C1 segment of cervical spinal cord (tissue), 14 donors: ENCODE measurements at regions not wholly inside any gene's neighbourhood (a gene's known extent, or its start where the extent isn't known, plus 50 kb on each side); places are given as distances from the start of the nearest gene placed in this dataset.
"Not testable (repeated sequence)": the region's sequence is repeated elsewhere in the genome, so short reads cannot be mapped to it uniquely, and the experiment has no call there.

Experiments
- DNase-seq, 14 donors: peaks; one replicate each; lab custom pipeline; 2025; lab: John Stamatoyannopoulos, UW

DNA sequence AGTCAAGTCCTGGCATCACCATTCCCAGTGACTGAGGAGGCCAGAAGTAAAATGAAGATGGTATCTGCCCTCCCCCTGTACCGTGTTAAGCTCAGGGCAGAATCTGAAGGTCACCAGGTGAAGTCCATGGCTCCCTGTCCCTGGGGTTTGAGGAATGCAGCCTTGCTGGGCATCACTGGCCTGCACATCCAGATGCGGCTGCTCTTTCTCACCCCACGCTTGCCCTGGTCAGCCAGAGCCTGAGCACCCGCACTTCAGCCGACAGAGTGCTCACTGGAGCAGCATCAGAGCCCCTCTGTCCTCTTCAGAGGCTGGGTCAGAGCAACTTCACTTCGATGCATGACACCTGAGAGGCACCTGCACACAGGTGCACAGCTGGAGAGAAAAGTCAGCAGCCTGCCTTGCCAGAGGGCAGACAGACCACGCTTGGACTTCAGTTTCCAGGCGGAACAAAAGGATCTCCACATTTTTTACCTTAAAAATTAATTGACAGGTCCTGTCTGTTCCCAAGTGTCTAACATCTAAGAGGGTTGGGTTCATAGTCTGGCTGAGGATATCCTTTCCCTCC is 267.3 kb downstream of the ANAPC1 start:
- DNase-seq: no peak

DNA sequence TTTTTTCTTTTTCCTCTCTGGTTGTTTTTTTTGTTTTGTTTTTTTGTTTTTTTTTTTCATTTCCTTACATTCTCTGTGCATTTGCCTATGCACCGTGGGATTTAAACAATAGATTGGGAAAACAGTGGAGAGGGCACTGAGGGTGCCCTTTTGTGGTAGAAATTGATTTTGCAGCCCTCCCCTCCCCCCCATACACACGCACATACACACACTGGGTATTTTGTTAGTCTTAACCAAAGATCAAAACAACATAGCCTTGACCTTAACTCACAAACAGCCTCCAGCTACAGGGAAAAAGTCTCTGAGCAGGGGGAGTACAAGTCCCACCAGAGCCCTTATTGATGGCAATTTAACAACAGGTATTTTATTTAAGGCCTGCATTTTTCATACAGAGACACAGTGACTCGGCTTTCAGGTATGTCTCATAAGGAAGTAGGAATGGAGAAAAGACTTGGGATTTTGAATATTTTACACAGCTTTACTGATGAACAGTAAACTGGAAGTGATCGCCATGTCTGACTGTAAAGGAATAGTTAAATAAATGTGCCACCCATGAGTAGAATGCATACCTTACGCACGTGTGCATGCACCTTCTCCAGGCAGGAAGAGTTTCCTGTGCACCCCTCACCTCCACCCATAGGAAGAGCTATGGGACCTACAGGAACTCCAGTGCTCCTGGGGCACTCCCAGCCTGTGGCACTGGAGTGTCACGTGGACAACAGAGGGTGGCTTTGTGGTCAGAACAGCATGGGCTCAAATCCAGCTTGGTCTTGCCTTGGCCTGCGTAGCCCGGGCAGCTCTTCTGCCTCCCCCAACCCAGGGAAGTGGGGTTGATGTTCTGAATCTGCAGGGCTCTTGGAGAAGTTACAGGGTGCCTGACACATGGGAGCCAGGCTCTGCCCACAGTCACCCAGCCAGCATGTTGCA is 266.4 kb downstream of the ANAPC1 start:
- peak in 3 of 14 donors; percentile 1 to 5 (median 1) for DNase-seq

DNA sequence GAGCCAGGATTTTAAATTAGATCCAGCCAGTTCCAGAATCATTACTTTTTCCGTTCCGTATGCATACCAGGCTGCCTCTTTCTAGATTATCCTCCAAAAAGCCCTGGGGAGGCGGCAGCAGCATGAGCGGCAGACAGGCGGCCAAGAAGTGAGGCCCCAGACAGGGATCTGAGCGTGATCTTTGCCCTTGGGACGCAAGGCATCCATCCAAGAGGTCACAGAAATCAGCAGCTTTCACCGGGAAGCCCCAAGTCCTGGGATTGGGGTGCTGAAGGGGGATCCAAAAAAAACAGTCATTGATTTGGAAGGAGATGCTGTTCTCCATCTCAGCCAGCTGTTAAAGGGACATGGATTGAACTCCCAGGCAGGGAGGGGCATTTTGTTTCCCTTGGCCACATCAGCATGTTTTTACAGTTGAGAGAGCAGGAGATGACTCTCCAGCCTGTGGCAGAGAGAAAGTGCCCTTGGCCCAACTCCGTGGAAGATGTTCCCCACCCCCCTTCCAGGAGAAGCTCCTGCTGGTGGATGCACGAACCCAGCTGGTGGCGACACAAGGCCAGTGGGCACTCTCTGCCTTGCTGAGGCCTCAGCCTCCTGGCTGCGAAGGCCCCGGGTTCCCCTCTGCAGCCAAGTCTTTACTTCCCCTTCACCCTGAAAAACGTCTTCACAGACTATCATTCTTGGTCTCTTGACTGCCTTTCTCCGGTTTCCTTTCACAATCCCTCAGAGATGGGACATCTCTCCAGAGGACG is 265.6 kb downstream of the ANAPC1 start:
- no peak for DNase-seq

DNA sequence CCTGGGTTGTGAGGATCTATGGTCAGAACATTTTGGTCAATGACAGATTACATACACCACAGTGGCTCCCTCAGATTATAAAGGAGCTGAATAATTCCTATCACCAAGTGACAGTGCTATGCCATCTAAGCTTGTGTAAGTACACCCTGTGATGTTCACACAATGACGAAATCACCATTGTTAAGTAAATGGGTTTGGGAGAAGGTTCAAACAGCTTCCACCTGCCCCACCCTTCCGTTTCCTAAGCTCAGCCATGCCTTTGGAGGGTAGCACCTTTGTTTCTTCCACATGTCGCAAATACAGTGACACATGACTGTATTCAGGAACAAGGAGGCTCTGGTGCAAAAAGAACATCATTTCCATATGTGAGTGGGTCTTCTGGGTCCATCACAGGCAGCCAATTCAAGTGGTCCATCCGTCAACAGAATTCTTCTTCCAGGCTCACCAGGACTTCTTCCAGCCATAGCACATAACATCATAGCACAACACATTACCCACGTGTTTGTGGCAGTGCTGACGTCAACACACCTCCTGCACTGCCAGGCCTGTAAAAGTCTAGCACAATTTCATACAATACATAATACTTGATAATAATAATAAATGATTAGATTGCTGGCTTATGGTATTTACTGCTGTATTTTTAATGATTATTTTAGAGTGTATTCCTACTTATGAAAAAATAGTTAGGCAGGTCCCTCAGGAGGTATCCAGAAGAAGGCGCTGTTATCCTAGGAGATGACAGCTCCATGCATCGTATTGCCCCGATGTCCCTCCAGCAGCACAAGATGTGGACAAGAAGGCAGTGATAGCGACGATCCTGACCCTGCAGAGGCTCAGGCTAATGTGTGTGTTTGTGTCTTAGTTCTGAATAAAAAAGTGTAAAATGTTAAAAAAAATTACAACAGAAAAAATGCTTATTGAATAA is 264.8 kb downstream of the ANAPC1 start:
- DNase-seq: no peak

DNA sequence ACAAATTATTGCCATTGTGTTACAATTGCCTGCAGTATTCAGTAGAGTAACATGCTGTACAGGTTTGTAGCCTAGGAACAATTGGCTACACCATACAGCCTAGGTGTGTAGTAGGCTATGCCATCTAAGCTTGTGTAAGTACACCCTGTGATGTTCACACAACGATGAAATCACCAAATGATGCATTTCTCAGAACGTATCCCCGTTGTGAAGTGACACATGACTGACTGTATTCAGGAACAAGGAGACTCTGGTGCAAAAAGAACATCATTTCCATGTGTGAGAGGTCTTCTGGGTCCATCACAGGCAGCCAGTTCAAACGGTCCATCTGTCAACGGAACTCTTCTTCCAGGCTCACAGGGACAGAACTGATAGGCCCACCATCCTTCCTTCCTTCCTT is 263.7 kb downstream of the ANAPC1 start:
- no peak for DNase-seq

DNA sequence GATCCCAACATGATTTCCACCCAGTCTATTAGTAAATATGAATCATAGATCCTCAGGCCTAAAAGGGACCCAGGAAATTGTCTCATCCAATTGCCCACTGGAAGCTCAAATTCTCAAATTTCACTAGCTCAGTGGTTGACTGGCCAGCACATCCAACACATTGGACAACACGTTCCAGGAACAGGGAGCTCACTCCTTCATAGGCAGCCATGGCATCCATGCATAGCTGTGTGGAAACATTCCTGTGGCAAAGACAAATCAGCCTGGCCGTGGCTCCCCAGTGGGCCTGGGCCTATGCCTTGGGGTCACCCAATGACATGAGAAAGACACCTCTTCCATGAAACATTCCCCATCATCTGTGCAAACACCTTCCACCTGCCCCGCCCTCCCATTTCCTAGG is 261.1 kb downstream of the ANAPC1 start:
- no peak for DNase-seq

DNA sequence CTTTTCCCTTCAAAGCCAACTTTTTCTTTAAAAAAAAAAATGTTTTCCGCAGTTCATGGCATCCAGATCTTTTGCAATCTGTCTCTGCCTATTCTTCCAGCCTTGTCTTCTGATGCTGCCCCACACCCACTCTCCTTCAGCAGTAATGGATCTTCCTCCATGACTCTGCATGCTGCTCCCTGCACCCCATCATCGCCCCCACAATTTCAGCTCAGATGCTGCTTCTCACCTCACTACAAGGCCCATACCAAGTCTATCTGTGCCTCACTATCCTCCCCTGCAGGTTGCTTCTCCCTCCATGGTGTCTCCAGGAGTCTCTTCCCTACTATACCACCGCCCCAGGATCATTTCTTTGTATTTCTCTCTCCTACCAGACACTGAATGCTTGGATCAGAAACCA is 260.6 kb downstream of the ANAPC1 start:
- DNase-seq: no peak

DNA sequence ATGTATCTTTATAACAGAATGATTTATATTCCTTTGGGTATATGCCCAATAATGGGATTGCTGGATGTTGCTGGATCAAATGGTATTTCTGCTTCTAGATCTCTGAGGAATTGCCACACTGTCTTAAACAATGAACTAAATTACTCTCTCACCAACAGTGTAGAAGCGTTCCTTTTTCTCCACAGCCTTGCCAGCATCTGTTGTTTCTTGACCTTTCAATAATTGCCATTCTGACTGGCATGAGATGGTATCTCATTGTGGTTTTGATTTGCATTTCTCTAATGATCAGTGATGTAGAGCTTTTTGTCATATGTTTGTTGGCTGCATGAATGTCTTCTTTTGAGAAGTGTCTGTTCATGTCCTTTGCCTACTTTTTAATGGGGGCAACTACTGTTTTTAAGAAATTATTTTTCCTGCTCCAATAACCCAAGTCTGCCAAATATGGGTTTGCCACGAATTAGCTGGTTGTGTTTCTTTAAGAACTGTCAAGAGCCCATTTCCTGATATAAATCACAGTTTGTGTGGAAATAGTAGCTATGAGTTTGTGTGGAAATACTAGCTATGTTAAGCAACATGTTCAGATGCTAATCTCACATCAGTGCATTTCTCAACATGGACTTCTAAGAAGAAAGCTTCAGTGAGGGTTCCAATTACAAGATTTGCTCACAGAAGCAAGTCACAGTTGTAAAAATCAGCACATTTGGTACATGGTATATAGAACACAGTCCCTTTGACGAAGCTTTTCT is 259.4 kb downstream of the ANAPC1 start:
- no peak for DNase-seq

DNA sequence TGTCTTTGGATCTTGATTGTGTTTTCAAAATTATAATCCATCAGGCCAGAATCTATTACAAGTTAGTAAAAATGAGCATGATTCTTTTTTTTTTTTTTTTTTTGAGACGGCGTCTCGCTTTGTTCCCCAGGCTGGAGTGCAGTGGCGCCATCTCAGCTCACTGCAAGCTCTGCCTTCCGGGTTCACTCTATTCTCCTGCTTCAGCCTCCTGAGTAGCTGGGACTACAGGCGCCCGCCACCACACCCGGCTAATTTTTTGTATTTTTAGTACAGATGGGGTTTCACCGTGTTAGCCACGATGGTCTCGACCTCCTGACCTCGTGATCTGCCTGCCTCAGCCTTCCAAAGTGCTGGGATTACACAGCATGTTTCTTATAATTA is 258.8 kb downstream of the ANAPC1 start:
- DNase-seq: not testable (repeated sequence)

DNA sequence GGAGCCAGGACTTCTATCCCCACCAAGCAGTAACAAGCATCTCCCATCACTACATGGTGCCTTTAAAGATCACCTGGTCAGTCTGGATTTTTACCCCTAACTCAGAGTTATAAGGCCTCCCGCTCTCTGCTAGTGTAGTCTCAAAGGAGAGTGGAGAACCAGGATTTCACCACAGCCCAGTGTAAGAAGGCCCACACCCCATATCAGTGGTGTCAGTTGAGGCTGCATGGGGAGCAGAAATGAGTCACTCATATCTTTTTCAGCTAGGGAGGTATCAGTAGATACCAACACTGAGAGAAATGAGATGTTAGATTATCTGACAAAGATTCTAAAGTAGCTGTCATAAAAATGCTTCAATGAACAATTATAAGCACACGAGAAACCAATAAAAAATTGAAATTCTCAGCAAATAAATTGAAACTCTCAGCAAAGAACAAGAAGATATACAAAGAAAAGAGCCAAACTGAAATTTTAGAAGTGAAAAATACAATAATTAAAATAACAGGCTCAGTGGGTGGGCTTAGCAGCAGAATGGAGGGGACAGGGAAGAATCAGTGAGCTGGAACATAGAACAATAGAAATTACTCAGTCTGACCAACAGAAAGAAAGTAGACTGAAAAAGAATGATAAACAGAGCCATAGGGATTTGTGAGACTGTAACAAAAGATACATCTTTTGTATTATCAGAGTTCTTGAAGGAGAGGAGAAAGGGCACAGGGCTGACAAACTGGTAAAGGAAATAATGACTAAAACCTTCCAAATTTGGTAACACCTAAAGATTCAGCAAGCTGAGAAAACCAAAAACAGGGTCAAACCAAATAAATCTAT is 257.7 kb downstream of the ANAPC1 start:
- no peak for DNase-seq

DNA sequence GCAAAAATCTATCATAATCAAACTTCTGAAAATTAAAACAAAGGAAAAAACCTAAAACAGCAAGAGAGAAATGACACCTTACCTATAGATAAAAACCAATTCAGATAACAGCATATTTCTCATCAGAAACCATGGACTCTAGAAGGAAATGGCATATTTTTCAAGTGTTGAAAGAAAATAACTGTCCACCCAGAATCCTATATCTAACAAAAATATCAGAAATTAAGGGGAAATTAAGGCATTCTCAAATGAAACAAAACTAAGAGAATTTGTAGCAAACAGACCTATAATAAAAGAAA is 257.2 kb downstream of the ANAPC1 start:
- no peak for DNase-seq

DNA sequence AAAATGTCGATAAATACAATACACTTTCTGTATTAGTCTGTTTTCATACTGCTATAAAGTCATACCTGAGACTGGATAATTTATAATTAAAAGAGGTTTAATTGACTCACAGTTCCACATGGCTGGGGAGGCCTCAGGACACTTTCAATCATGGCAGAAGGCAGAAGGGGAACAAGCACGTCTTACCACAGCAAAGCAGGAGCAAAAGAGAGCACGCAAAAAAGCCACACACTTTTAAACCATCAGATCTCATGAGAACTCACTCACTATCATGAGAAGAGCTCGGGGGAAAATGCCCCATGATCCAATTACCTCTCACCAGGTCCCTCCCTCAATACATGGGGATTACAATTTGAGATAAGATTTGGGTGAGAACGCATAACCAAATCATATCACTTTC is 256.7 kb downstream of the ANAPC1 start:
- DNase-seq: no peak

DNA sequence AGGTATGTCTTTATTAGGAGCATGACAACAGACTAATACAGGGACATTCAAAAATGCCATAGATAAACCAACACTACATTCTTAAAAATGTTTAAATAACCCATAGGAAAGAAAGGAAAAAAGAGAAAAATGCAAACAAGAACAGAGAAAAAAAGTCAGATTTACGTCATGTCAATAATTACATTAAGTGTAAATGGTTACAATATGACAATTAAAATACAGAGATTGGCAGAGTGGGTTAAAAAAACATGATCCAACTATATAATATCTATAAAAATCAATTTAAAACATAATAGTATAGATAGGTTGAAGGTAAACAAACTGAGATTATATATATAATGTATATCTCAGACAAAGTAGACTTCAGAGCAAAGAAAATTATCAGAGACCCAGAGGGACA is 255.8 kb downstream of the ANAPC1 start:
- DNase-seq: no peak

DNA sequence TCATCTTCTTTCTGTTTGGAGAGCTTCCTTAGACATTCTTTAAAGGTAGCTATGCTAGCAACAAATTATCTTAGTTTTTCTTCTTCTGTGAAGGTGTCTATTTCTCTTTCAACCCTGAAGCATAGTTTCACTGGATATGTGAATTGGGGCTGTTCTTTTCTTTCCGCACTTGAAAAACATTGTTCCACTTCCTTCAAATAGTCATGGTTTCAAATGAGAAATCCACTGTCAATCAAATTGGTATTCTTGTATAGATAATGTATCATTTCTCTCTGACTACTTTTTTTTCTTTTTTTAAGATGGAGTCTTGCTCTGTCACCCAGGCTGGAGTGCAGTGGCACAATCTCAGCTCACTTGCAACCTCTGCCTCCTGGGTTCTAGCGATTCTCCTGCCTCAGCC is 254.0 kb downstream of the ANAPC1 start:
- DNase-seq: no peak

DNA sequence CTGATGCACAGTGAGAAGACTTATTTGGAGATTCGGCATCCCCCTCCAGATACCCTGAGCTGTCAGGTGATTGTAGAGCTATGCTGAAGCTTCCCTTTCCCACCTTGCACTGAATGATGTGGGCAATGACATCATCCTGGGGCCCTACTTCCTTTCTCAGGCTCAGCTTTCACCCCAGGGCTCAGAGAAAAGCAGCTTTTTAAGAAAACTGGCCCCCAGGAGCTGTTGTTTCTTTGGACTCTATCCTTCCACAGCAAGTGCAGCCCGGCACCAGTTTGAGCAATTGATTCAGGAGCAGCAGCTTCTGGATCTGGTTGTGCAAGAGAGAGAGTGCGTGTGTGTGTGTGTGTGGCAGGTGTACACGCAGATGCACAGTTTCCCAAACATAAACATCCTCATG is 251.3 kb downstream of the ANAPC1 start:
- DNase-seq: no peak

DNA sequence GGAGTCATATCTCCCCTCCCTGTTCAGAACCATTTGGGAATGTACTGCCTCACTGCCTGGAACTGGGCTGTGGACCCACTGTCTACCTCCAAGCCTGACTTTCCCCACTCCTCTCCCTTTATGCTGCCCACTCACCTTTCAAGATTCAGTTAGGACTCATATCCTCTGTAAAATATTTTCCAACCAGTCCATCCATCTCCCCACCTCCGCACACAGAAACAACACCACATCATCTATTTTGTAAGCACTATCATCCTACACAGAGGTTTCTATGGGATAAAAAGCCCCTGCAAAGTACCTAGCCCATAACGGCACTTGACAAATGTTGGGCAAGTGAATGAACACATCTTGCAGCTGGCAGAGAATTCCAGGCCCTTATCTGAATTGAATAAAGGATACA is 250.8 kb downstream of the ANAPC1 start:
- no peak for DNase-seq

DNA sequence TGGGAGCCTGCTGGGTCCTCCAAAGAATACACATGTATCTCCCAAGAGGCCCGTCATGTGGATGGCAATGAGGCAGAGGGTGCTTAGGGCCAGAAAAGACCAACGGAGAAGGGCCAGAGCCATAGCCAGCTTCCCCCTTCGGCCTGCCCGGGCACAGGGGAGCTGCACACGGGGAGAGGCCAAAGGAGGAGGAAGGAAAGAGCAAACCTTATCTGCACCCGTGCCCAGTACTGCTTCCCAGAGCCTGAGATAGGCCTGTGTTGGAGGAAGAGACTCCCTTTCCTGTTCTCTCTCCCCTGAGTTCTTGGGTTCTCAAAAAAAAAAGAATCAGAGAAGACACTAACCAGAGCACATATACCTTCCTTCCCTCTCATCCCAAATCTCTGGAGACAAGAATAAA is 250.3 kb downstream of the ANAPC1 start:
- no peak for DNase-seq

DNA sequence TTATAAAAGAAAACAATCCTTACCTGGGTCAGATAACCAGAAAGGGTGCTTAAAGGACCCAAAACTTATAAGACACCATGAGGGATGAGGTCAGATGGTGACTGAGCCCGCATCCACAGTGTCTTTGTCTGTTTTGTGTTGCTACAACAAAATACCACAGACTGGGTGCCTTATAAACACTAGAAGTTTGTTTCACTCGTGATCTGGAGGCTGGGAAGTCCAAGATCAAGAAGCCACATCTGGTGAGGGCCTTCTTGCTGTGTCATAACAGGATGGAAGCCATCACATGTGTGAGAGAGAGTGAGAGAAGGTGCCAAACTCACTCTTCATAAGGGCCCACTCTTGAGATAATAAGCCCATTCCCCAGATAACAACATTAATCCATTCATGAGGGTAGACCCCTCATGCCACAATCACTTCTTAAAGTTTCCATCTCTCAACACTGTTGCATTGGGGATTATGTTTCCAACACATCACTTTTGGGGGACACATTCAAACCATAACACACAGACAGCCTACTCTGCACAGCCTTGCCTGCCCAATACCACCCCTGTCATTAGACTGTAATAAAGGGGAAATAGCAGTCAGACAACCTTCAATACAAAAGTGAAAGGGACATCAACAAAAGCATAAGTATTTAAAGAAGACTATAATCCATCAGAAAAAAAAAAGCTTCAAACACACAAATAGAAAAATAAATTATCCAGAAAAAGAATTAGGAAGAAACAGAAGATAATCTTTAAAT is 249.8 kb downstream of the ANAPC1 start:
- DNase-seq: no peak

DNA sequence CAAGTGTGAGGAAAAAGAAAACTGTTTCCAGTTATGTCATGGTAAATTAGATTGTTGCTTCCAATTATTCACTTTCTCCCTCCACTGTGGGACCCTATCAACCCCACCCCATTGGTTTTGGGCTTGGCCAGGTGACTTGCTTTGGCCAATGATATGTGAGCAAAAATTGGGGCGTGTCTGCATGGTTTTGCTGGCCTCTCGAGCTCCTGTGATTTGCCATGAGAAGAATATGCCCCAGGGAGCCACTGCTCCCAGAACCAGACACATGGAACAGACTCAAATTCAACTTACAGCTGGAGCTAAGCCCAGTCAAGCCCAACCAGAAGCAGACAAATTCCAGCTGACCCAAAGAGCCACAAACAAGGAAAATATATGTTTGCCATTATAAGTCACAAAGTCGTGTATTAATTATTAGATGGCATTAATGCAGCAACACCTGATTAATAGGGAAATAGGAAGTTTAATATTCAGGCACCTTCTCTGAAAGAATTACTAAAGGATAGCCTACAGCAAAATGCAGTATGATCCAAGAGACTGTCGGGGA is 248.9 kb downstream of the ANAPC1 start:
- no peak for DNase-seq
